GM23248 (cell line): ENCODE measurements at regions not wholly inside any gene's neighbourhood (a gene's known extent, or its start where the extent isn't known, plus 50 kb on each side); places are given as distances from the start of the nearest gene placed in this dataset.

Source experiments
- EZH2 ChIP-seq: fragments of 200-600 bp; sonication (generic); IDR thresholded peaks from 2 replicates; pipeline ENCODE4 v1.6.1; 2018; ENCODE audit warnings: antibody characterized with exemption, mild to moderate bottlenecking; ENCODE audit not compliant: insufficient read depth, poor library complexity, severe bottlenecking
- EZH2phosphoT487 ChIP-seq: fragments of 200-600 bp; sonication (generic); IDR thresholded peaks from 2 replicates; pipeline ENCODE4 v1.6.1; 2018; ENCODE audit warnings: antibody characterized with exemption, moderate library complexity, mild to moderate bottlenecking, low read depth; ENCODE audit not compliant: insufficient read depth

DNA sequence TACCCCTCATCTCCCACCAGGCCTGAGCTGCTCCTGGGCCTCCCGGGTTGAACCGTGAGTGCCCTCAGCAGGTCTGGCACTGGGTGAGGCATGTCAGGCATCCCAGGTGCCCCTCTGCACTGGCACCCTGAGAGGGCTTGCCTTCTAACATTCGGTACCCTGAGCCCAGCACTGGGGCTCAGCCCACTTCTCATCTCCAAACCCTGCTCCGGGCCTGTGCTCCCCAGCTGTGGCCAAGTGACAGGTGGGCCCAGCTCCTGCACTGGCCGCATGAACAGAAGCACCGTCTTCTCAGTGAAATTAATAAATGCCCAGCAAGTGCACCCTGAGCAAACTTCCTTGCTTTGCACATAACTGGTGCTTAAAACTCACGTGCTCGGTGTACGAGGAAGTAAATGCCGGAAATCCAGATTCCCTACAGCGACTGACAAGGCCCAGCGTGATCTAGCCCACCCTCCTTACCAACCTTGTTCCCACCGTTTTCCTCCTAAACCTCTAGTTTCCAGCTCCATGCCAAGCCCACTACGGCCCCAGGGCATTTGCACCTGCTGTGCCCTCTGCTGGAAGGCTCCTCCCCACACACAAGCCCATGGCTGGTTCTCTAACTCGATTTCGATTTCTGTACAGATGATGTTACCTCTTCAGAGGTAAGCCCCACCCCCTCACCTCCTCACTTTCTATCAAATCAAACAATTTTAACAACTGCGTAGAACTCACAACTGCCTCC lies 115.2 kb upstream of the NCOR2 start:
- TF ChIP-seq EZH2, result no peak
- TF ChIP-seq EZH2phosphoT487, result no peak
